Lung (tissue), 11 donors: ENCODE measurements at regions not wholly inside any gene's neighbourhood (a gene's known extent, or its start where the extent isn't known, plus 50 kb on each side); places are given as distances from the start of the nearest gene placed in this dataset.

Experiments used
- ATAC-seq: fragments of 200-7000 bp; cut with Tn5 transposase; one replicate; pipeline ENCODE4 v1.9.1; 2020; ENCODE audit warnings: moderate number of reproducible peaks; ENCODE audit not compliant: insufficient read depth, low FRiP score
- DNase-seq, 3 donors: peaks; one replicate each; pipeline ENCODE4 v3.0.0-alpha.2; 2013 to 2017
- H3K27ac ChIP-seq, 2 donors: one replicate each; pipeline ENCODE4 v1.5.1; 2013; ENCODE audit warnings: mild to moderate bottlenecking in 2 of 2, moderate library complexity in 2 of 2, control low read depth in 1 of 2, inconsistent platforms in 1 of 2, low read depth in 1 of 2, low read length in 1 of 2
- H3K27me3 ChIP-seq, 3 donors: one replicate each; pipeline ENCODE4 v1.5.1; 2013; ENCODE audit warnings: low read length in 2 of 3; ENCODE audit not compliant: control insufficient read depth in 3 of 3, insufficient read depth in 3 of 3
- H3K36me3 ChIP-seq, 4 donors: one replicate each; pipeline ENCODE4 v1.5.1; 2013; ENCODE audit warnings: low read length in 4 of 4, mild to moderate bottlenecking in 1 of 4, moderate library complexity in 1 of 4; ENCODE audit not compliant: control insufficient read depth in 4 of 4, insufficient read depth in 4 of 4
- H3K4me1 ChIP-seq, 5 donors: one replicate each; pipeline ENCODE4 v1.5.1; 2013; ENCODE audit warnings: low read length in 5 of 5, mild to moderate bottlenecking in 2 of 5, moderate library complexity in 1 of 5; ENCODE audit not compliant: control insufficient read depth in 5 of 5, insufficient read depth in 5 of 5
- H3K4me3 ChIP-seq: one replicate; pipeline ENCODE4 v1.5.1; 2013; ENCODE audit warnings: mild to moderate bottlenecking, control low read depth, moderate library complexity
- H3K9ac ChIP-seq, 2 donors: one replicate each; pipeline ENCODE4 v1.5.1; 2013; ENCODE audit warnings: low read length in 2 of 2, control low read depth in 1 of 2; ENCODE audit not compliant: insufficient read depth in 1 of 2
- H3K9me3 ChIP-seq, 4 donors: one replicate each; pipeline ENCODE4 v1.5.1; 2013; ENCODE audit warnings: low read length in 3 of 4, mild to moderate bottlenecking in 1 of 4, moderate library complexity in 1 of 4; ENCODE audit not compliant: control insufficient read depth in 4 of 4, insufficient read depth in 3 of 4
- CTCF ChIP-seq: IDR thresholded peaks from 2 replicates; pipeline ENCODE4 v1.5.1; 2012; ENCODE audit warnings: mild to moderate bottlenecking; ENCODE audit errors: control extremely low read depth, extremely low read depth
- WGBS, 2 donors: extraction: QIAGEN DNeasy Blood & Tissue Kit; methylation state at CpG; one replicate each; pipeline ENCODE4 v1.1.7; 2013; 5-methylcytosine and 5-hydroxymethylcytosine counted together
- donor health status: control.
- donor health status: control.
- donor health status: Bipolar disorder and iron deficiency.
- donor health status: healthy.
- donor health status: DM: yes; HTN: yes; CAD: no.

GRCh38 chrX:44092778-44093177 lies 119.6 kb upstream of the NDP start:
- no peak overlapping the region for H3K9ac ChIP-seq
- no peaks in the 10 kb centered on the region for H3K4me1 ChIP-seq
- no peak for DNase-seq
- H3K27me3 ChIP-seq: peaks cover 4 to 26% (median 12%) of the 10 kb centered on the region in 3 donors
- H3K36me3 ChIP-seq: no peaks in the 10 kb centered on the region
- 42 to 80% methylated on average over 2 of the region's 2 CpGs for WGBS, 2 donors
- ATAC-seq: no peak
- no peak overlapping the region for H3K4me3 ChIP-seq
- peaks cover 0 to 2% (median 0%) of the 10 kb centered on the region in 4 donors for H3K9me3 ChIP-seq
- no peak overlapping the region for H3K27ac ChIP-seq
- no peak for TF ChIP-seq CTCF

GRCh38 chrX:44088510-44089144 lies 115.4 kb upstream of the NDP start:
- WGBS, 2 donors: 87 to 89% methylated on average over 6 of the region's 6 CpGs
- H3K4me1 ChIP-seq: no peaks in the 10 kb centered on the region
- DNase-seq (no peak), ATAC-seq (no peak)
- TF ChIP-seq CTCF: no peak
- no peak overlapping the region for H3K9ac ChIP-seq
- H3K9me3 ChIP-seq: peaks cover 0 to 4% (median 0%) of the 10 kb centered on the region in 4 donors
- no peak overlapping the region for H3K4me3 ChIP-seq
- H3K36me3 ChIP-seq: no peaks in the 10 kb centered on the region
- no peak overlapping the region for H3K27ac ChIP-seq
- H3K27me3 ChIP-seq: peaks cover 4 to 25% (median 14%) of the 10 kb centered on the region in 3 donors

- Histone ChIP-seq H3K27me3 (peaks cover 0 to 27% (median 11%) of the 10 kb centered on the region in 3 donors), H3K27ac (no peak overlapping the region), H3K4me3 (no peak overlapping the region), H3K9me3 (peaks cover 0 to 1% (median 0%) of the 10 kb centered on the region in 4 donors), H3K9ac (no peak overlapping the region), H3K4me1 (no peaks in the 10 kb centered on the region), H3K36me3 (no peaks in the 10 kb centered on the region)
- no peak for TF ChIP-seq CTCF
- WGBS, 2 donors: 44 to 71% methylated on average over 1 of the region's 1 CpG
- ATAC-seq: no peak
- no peak for DNase-seq
Measured at GRCh38 chrX:44085209-44085608, 112.0 kb upstream of the NDP start.

GRCh38 chrX:44082829-44083228 lies 109.6 kb upstream of the NDP start:
- no peak for DNase-seq
- WGBS, 2 donors: 75 to 91% methylated on average over 5 of the region's 5 CpGs

More at GRCh38 chrX:44082829-44083228, 109.6 kb upstream of the NDP start:
- peaks cover 0 to 19% (median 6%) of the 10 kb centered on the region in 3 donors for H3K27me3 ChIP-seq
- no peak overlapping the region for H3K4me3 ChIP-seq
- H3K4me1 ChIP-seq: no peaks in the 10 kb centered on the region
- H3K36me3 ChIP-seq: no peaks in the 10 kb centered on the region
- H3K9me3 ChIP-seq: peaks cover 0 to 7% (median under 1%) of the 10 kb centered on the region in 4 donors
- H3K9ac ChIP-seq: no peak overlapping the region
- ATAC-seq: no peak
- TF ChIP-seq CTCF: no peak
- H3K27ac ChIP-seq: no peak overlapping the region
